Caco-2 (cell line): ENCODE measurements at regions not wholly inside any gene's neighbourhood (a gene's known extent, or its start where the extent isn't known, plus 50 kb on each side); places are given as distances from the start of the nearest gene placed in this dataset.

Source experiments
- BruUV-seq: library from RNA; stranded (reverse); fragments of 400-500 nt; replicated peaks from 2 replicates; lab custom pipeline; 2021; lab: Mats Ljungman, UMichigan
- CTCF ChIA-PET: fragments of 300-600 bp; sonication (Branson Sonifier 250); formaldehyde crosslinking; loops from one replicate; lab custom pipeline; 2022; ENCODE audit warnings: antibody characterized with exemption; lab: Charles Lee
- POLR2A ChIA-PET: fragments of 300-600 bp; sonication (Branson Sonifier 250); formaldehyde crosslinking; loops from one replicate; lab custom pipeline; 2022; ENCODE audit warnings: antibody characterized with exemption; lab: Charles Lee
- DNase-seq, 2 experiments: peaks; one replicate each; pipeline versions ENCODE4 v3.0.0 to v3.0.0-alpha.2; 2020 to 2022
- H3K27me3 ChIP-seq: replicated peaks from 2 replicates; pipeline ENCODE4 v1.6.0; 2011; ENCODE audit warnings: low read length; ENCODE audit not compliant: control insufficient read depth, insufficient read depth
- H3K36me3 ChIP-seq: 2 replicates; pipeline ENCODE4 v1.5.1; 2011; ENCODE audit warnings: low read length; ENCODE audit not compliant: control insufficient read depth, insufficient read depth
- H3K4me1 ChIP-seq: fragments of 250-450 bp; sonication (Bioruptor Pico); 2 replicates; pipeline ENCODE4 v1.5.1; 2020; ENCODE audit warnings: mild to moderate bottlenecking
- H3K4me3 ChIP-seq: 2 replicates; pipeline ENCODE4 v1.5.1; 2011; ENCODE audit warnings: low read depth, mild to moderate bottlenecking, control low read depth, low read length
- H3K9me3 ChIP-seq: fragments of 250-450 bp; sonication (Bioruptor Pico); 2 replicates; pipeline ENCODE4 v1.5.1; 2020; ENCODE audit warnings: mild to moderate bottlenecking, moderate library complexity
- H3K27ac Mint-ChIP-seq: one replicate; pipeline ENCODE4 v1.8.0; 2022; ENCODE audit warnings: mixed read lengths; ENCODE audit not compliant: unreplicated experiment
- H3K27me3 Mint-ChIP-seq: one replicate; pipeline ENCODE4 v1.8.0; 2022; ENCODE audit warnings: mixed read lengths; ENCODE audit not compliant: insufficient read depth, unreplicated experiment
- H3K36me3 Mint-ChIP-seq: one replicate; pipeline ENCODE4 v1.8.0; 2022; ENCODE audit warnings: mild to moderate bottlenecking, mixed read lengths; ENCODE audit not compliant: insufficient read depth, unreplicated experiment
- H3K4me1 Mint-ChIP-seq: one replicate; pipeline ENCODE4 v1.8.0; 2022; ENCODE audit warnings: low read depth, mixed read lengths; ENCODE audit not compliant: unreplicated experiment
- H3K4me3 Mint-ChIP-seq: one replicate; pipeline ENCODE4 v1.8.0; 2022; ENCODE audit warnings: mild to moderate bottlenecking, moderate library complexity, mixed read lengths; ENCODE audit not compliant: unreplicated experiment
- H3K9me3 Mint-ChIP-seq: one replicate; pipeline ENCODE4 v1.8.0; 2022; ENCODE audit warnings: mixed read lengths; ENCODE audit not compliant: unreplicated experiment
- CTCF ChIP-seq, 2 experiments: fragments of 200-600 bp in 1 of 2; IDR thresholded peaks; 1 replicate in 1 of 2; 2 replicates in 1 of 2; pipeline versions ENCODE4 v1.5.1 to v1.8.0; 2011 to 2022; ENCODE audit warnings: antibody characterized with exemption in 1 of 2, control low read depth in 1 of 2, inconsistent platforms in 1 of 2, low read depth in 1 of 2, low read length in 1 of 2, mild to moderate bottlenecking in 1 of 2, moderate library complexity in 1 of 2; ENCODE audit not compliant: insufficient read depth in 1 of 2, severe bottlenecking in 1 of 2, unreplicated experiment in 1 of 2
- intact Hi-C: fragments of 100-400 bp; cut with micrococcal nuclease; formaldehyde crosslinking; loops from one replicate; pipeline ENCODE4 v1.10.0; 2022; ENCODE audit not compliant: unreplicated experiment

GRCh38 chr11:122033193-122033592, 82.8 kb downstream of the BLID start:
- intact Hi-C loops, result no loop called here
- Histone ChIP-seq H3K4me1 (0 out of 2 replicates have a peak, but pooled peaks cover 1% of the 10 kb centered on the region), H3K9me3 (peaks cover 2% of the 10 kb centered on the region; the same call in 1 of the 2 replicates), H3K4me3 (no peak overlapping the region), H3K36me3 (no peaks in the 10 kb centered on the region), H3K27me3 (no peaks in the 10 kb centered on the region)
- peaks cover 16% of the 10 kb centered on the region for H3K27me3 Mint-ChIP-seq
- CTCF ChIA-PET, result no interaction called here
- H3K36me3 Mint-ChIP-seq, result no peaks in the 10 kb centered on the region
- DNase-seq, result no peak
- no TSS peak for BruUV-seq
- no peak overlapping the region for H3K27ac Mint-ChIP-seq
- TF ChIP-seq CTCF (IDR thresholded peaks at IDR 0.05; ENCODE audit: insufficient read depth in 1 of 2, low read depth in 1 of 2, low read length in 1 of 2, severe bottlenecking in 1 of 2, unreplicated experiment in 1 of 2), result no peak
- POLR2A ChIA-PET, result no interaction called here
- H3K4me1 Mint-ChIP-seq, result peaks cover under 1% of the 10 kb centered on the region
- H3K4me3 Mint-ChIP-seq, result no peak overlapping the region
- no peaks in the 10 kb centered on the region for H3K9me3 Mint-ChIP-seq

- H3K4me1 ChIP-seq, result no peaks in the 10 kb centered on the region
- POLR2A ChIA-PET, result no interaction called here
- CTCF ChIA-PET, result no interaction called here
- BruUV-seq, result no TSS peak
- TF ChIP-seq CTCF (IDR thresholded peaks at IDR 0.05; ENCODE audit: insufficient read depth in 1 of 2, low read depth in 1 of 2, low read length in 1 of 2, severe bottlenecking in 1 of 2, unreplicated experiment in 1 of 2), result no peak
- DNase-seq, result no peak
- H3K9me3 Mint-ChIP-seq, result no peaks in the 10 kb centered on the region
- H3K36me3 ChIP-seq, result no peaks in the 10 kb centered on the region
- H3K27me3 ChIP-seq, result no peaks in the 10 kb centered on the region
- H3K27ac Mint-ChIP-seq, result no peak overlapping the region
- H3K4me3 ChIP-seq, result no peak overlapping the region
- intact Hi-C loops, result no loop called here
- H3K4me3 Mint-ChIP-seq, result no peak overlapping the region
- H3K9me3 ChIP-seq, result no peaks in the 10 kb centered on the region
- H3K4me1 Mint-ChIP-seq, result no peaks in the 10 kb centered on the region
- H3K36me3 Mint-ChIP-seq, result no peaks in the 10 kb centered on the region
- H3K27me3 Mint-ChIP-seq, result peaks cover 16% of the 10 kb centered on the region
Observed at GRCh38 chr11:122032317-122032716, 83.7 kb downstream of the BLID start.

- H3K9me3 ChIP-seq, result no peaks in the 10 kb centered on the region
- Mint-ChIP-seq H3K9me3 (no peaks in the 10 kb centered on the region), H3K27ac (no peak overlapping the region), H3K4me1 (no peaks in the 10 kb centered on the region), H3K27me3 (peaks cover 18% of the 10 kb centered on the region), H3K4me3 (no peak overlapping the region), H3K36me3 (no peaks in the 10 kb centered on the region)
- BruUV-seq, result no TSS peak
- no peak for TF ChIP-seq CTCF (IDR thresholded peaks at IDR 0.05; ENCODE audit: insufficient read depth in 1 of 2, low read depth in 1 of 2, low read length in 1 of 2, severe bottlenecking in 1 of 2, unreplicated experiment in 1 of 2)
- no peaks in the 10 kb centered on the region for H3K36me3 ChIP-seq
- CTCF ChIA-PET, result no interaction called here
- POLR2A ChIA-PET, result no interaction called here
- no peak overlapping the region for H3K4me3 ChIP-seq
- H3K27me3 ChIP-seq, result no peaks in the 10 kb centered on the region
- intact Hi-C loops, result no loop called here
- DNase-seq, result no peak
- H3K4me1 ChIP-seq, result no peaks in the 10 kb centered on the region
Observed at GRCh38 chr11:122031813-122032212, 84.2 kb downstream of the BLID start.
